Neural cell (in vitro differentiated cells): ENCODE measurements at regions not wholly inside any gene's neighbourhood (a gene's known extent, or its start where the extent isn't known, plus 50 kb on each side); places are given as distances from the start of the nearest gene placed in this dataset.

ENCODE experiments used
- EP300 ChIP-seq: fragments of 450-650 bp; conservative IDR thresholded peaks from 2 replicates; pipeline ENCODE4 v1.6.1; 2014; ENCODE audit warnings: antibody characterized with exemption, mild to moderate bottlenecking, moderate library complexity; ENCODE audit not compliant: poor library complexity, severe bottlenecking
- EZH2 ChIP-seq: fragments of 200-600, 300-800 bp; shearing (Covaris generic), sonication (generic); IDR thresholded peaks from 2 replicates; pipeline ENCODE4 v1.6.1; 2014; ENCODE audit warnings: antibody characterized with exemption, low read length, borderline replicate concordance, mild to moderate bottlenecking; ENCODE audit not compliant: insufficient read depth, poor library complexity, severe bottlenecking
- MXI1 ChIP-seq: fragments of 450-650 bp; conservative IDR thresholded peaks from 2 replicates; pipeline ENCODE4 v1.6.1; 2014; ENCODE audit warnings: antibody characterized with exemption, mild to moderate bottlenecking; ENCODE audit not compliant: poor library complexity, severe bottlenecking
- POLR2AphosphoS5 ChIP-seq: IDR thresholded peaks from 2 replicates; pipeline ENCODE4 v1.6.1; 2012
- RAD21 ChIP-seq: fragments of 450-650 bp; conservative IDR thresholded peaks from 2 replicates; pipeline ENCODE4 v1.6.1; 2014; ENCODE audit warnings: antibody characterized with exemption, mild to moderate bottlenecking, moderate library complexity
- SMC3 ChIP-seq: fragments of 450-650 bp; conservative IDR thresholded peaks from 2 replicates; pipeline ENCODE4 v1.6.1; 2014; ENCODE audit warnings: antibody characterized with exemption, mild to moderate bottlenecking, moderate library complexity; ENCODE audit not compliant: poor library complexity
- TAF1 ChIP-seq: IDR thresholded peaks from 2 replicates; pipeline ENCODE4 v1.6.1; 2012; ENCODE audit warnings: low read depth
- TF ChIP-seq, protein P1 (sequence below): fragments of 450-650 bp; IDR thresholded peaks from 2 replicates; pipeline ENCODE4 v1.5.1; 2014; ENCODE audit warnings: antibody characterized with exemption, mild to moderate bottlenecking, moderate library complexity; ENCODE audit not compliant: poor library complexity, severe bottlenecking
- TF ChIP-seq, protein P2 (sequence below): IDR thresholded peaks from 2 replicates; pipeline ENCODE4 v1.6.1; 2012; ENCODE audit warnings: borderline replicate concordance

DNA sequence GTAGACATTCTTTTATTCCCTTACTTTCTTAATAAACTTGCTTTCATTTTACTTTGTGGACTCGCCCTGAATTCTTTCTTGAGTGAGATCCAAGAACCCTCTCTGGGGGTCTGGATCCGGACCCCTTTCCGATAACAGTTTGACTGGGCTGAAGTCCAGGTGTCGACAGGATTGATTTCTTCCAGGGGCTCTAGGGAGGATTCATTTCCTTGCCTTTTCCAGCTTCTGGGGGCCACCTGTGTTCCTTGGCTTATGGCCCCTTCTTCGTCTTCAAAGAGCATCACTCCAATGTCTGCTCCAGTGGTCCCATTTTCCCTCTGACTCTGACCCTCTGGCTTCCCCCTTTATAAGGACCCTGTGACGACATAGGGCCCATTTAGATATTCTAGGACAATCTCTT lies 67.5 kb downstream of the COPS8 start:
- TF ChIP-seq TAF1 (no peak), EZH2 (no peak), POLR2AphosphoS5 (no peak), SMC3 (no peak), EP300 (no peak), RAD21 (no peak), MXI1 (no peak)
- TF ChIP-seq, protein P1, sequence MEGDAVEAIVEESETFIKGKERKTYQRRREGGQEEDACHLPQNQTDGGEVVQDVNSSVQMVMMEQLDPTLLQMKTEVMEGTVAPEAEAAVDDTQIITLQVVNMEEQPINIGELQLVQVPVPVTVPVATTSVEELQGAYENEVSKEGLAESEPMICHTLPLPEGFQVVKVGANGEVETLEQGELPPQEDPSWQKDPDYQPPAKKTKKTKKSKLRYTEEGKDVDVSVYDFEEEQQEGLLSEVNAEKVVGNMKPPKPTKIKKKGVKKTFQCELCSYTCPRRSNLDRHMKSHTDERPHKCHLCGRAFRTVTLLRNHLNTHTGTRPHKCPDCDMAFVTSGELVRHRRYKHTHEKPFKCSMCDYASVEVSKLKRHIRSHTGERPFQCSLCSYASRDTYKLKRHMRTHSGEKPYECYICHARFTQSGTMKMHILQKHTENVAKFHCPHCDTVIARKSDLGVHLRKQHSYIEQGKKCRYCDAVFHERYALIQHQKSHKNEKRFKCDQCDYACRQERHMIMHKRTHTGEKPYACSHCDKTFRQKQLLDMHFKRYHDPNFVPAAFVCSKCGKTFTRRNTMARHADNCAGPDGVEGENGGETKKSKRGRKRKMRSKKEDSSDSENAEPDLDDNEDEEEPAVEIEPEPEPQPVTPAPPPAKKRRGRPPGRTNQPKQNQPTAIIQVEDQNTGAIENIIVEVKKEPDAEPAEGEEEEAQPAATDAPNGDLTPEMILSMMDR: no peak
- TF ChIP-seq, protein P2, sequence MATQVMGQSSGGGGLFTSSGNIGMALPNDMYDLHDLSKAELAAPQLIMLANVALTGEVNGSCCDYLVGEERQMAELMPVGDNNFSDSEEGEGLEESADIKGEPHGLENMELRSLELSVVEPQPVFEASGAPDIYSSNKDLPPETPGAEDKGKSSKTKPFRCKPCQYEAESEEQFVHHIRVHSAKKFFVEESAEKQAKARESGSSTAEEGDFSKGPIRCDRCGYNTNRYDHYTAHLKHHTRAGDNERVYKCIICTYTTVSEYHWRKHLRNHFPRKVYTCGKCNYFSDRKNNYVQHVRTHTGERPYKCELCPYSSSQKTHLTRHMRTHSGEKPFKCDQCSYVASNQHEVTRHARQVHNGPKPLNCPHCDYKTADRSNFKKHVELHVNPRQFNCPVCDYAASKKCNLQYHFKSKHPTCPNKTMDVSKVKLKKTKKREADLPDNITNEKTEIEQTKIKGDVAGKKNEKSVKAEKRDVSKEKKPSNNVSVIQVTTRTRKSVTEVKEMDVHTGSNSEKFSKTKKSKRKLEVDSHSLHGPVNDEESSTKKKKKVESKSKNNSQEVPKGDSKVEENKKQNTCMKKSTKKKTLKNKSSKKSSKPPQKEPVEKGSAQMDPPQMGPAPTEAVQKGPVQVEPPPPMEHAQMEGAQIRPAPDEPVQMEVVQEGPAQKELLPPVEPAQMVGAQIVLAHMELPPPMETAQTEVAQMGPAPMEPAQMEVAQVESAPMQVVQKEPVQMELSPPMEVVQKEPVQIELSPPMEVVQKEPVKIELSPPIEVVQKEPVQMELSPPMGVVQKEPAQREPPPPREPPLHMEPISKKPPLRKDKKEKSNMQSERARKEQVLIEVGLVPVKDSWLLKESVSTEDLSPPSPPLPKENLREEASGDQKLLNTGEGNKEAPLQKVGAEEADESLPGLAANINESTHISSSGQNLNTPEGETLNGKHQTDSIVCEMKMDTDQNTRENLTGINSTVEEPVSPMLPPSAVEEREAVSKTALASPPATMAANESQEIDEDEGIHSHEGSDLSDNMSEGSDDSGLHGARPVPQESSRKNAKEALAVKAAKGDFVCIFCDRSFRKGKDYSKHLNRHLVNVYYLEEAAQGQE: no peak
